ENCODE measurements at regions not wholly inside any gene's neighbourhood (a gene's known extent, or its start where the extent isn't known, plus 50 kb on each side); places are given as distances from the start of the nearest gene placed in this dataset.

DNA sequence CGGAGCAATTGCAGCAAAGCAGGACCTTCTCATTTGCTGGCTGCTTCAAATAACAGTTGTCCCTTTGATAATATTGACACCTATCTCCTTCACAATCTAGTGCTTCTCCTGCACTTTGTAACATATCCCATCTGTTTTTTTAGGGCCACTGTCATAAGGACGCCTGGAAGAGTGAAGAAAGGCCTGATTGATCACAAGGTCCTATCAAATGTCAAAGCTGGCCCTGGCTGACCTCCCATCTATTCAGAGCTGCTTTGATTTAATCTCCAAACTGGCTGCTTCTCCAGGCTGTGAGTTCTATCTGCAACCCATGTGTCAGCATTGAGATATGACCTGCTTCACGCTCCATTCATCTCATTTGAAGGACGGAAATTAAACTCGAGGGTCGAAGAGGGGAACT lies 601.2 kb upstream of the KCNMB2 start:
- ChIA-PET POLR2A (no interaction called here), CTCF (no interaction called here)

DNA sequence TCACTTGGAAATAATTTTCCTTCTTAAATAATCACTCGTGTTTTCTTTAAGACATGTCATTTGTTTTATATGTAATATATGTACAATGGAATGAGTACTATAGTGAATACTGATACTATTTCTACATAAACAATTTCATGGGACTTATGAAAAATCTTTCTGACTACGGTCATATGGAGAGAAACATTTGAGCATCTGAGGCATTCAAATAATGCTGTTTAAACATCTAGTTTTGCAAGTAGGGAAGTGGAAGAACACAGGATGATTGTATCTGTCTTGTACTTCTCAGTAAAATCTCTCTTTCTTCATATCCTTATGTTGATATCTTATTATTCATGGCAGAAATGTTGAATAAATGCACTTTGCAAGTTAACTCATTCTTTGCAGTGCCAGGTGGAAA lies 599.5 kb upstream of the KCNMB2 start:
- ChIA-PET POLR2A (no interaction called here), CTCF (no interaction called here)

DNA sequence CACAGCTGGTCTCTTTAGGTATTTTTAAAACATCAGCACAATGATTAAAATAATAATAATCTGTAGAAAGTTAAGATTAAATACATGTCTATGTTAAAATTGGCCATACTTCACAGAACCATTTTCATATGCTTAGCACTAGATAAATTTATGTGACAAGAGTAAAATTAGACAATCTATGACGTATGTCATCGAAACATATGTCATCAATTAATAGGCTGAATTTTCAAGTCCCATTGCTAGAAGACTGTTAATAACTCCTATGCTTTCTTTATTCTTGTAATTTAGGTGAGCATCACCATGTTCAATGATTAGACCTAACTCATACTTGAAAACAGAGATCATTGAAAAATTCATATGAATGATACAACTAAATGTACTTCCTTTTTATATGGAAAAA lies 593.3 kb upstream of the KCNMB2 start:
- POLR2A ChIA-PET: no interaction called here
- CTCF ChIA-PET: no interaction called here

DNA sequence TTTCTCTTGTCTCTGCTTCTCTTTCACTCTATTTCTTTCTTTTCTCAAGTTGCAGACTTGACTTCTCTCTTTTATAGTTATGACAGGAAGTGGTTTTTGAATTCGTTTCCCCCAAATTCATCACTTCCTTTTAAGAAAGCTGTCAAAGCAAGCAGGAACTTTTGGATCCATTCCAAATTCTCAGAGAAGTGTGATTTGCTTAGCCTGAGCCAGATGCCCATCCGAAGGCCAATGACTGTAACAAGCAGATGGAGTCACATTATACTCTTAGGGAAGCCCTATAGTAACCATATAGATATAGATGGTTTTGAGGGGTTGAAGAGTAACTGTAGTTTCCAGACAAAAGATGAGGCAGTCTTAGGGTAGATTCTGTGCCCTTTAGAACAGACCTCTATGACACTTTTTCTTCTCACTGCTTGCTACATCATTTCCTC lies 592.0 kb upstream of the KCNMB2 start:
- ChIA-PET POLR2A (no interaction called here), CTCF (interaction anchor here (0.6 kb wide), 1 partner anchor 467 kb away, joined by 3 read pairs; no protein-coding TSS in a partner anchor)

DNA sequence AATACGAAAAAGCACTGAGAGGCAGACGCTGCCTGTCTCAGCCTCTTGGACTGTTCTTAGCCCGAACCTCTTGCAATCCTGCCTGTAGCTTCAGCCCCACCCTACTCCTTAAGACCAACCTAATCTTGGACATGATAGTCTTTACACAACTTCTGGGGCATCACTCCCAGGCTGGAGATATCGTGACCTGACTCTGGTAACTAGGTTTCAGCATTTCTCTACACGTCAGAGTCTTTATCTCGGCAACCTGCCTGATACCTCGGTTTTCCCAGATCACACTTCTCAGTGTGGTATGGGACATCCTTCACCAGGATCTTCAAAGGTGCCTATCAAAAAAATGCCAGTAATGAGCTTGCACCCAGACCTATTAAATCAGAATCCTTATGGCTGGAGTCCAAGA lies 590.2 kb upstream of the KCNMB2 start:
- ChIA-PET POLR2A (no interaction called here), CTCF (no interaction called here)

DNA sequence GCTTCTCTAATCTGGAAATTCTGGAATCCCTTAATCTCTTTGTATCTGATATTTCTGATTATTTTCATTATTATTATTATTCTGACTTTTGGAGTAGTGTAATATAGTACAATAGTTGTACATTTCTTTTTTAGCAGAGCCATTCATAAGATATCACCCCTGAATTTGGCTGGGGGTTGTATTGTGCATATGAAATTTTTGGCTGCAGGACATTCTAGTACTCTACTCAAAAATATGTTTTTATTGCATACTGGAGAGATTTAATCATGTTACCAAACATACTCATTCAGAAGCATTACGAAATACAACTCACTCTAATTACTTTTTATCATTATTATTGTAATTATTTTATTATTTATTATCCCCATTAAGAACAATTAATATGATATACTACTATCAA lies 589.7 kb upstream of the KCNMB2 start:
- POLR2A ChIA-PET: no interaction called here
- CTCF ChIA-PET: no interaction called here

DNA sequence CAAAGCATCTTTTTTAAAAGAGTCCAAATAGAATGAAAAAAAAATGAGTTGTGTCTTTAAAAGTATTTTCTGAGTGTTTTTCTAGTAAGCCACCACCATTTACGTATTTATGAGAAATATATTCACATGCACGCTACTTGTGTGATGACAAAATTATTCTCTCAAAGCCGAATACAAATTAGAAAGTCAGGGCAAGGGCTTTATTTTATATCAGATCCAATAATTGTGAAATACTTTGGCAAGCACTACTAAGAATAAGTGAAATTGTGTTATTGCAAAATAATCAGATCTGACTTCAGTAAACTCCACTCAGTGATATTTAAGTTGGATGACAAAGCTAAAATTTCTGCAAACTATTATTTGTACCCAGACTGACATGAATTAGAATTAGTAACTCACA lies 589.3 kb upstream of the KCNMB2 start:
- CTCF ChIA-PET: no interaction called here
- POLR2A ChIA-PET: no interaction called here

DNA sequence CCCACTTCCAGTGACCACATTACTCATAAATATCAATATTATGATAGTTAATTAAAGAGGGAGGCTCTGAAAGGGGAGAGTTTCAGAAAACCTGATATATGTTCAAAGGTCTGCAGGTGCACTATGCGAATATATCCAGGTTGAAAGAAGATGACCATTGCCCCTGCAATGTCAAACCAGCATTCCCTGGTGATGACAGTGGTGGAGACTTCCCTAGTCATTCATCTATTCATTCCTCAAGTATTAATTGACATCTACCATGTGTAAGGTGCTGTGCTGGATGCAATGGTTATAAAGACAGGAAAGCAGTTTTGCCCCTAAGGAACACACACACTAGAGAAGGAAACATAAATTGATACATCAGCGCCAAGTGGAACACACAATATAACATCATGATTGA lies 588.3 kb upstream of the KCNMB2 start:
- ChIA-PET CTCF (no interaction called here), POLR2A (no interaction called here)

DNA sequence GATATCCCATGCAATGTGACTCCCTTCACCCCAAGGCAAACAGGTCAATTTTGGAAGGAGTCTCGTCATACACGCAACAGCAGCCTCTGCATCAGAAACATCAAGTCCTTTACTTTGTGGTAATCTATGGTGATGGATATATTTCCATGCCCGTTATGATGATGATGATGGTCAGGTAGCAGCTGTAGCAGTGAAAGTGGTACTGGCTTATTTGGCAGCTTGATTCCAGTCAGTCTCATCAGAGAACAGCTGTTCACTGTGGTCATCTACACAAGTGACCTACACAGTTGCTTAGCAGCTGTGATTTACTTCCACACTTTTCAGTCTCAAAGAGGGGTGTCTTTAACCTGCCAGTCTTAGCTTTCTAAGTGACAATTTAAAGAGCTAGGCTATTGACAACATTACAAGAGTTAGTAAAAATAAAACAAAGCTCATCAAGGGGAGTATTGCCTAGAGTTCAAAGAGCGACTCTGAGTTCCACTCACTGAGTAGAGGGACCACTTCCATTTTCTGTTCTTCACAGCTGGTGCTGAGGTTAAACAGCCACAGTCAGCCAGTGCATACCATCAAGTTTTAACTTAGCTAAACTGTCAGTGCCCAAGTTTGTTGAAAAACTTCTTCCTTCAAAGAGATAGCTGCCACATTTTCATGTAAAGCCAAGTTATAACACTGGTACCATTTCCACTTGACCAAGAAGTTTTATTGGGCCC lies 587.4 kb upstream of the KCNMB2 start:
- CTCF ChIA-PET: no interaction called here
- POLR2A ChIA-PET: no interaction called here

DNA sequence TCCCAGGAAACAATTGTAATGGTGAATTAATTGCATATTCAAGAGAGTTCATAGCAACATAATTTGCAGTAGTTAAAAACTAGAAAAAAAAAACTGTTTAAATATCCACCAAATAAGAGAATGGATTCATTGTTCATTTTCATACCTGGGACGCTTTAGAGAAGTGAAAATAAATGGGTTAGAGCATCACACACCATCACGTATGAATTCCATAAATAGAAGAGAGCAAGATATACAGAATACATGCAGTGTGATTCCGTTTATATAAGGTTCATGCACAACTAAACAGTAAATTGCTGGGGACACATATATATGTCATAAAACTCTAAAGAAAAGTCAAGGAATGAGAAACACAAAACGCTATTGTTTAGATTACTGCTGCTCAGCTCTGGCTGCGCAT lies 577.0 kb upstream of the KCNMB2 start:
- CTCF ChIA-PET: no interaction called here
- POLR2A ChIA-PET: no interaction called here

DNA sequence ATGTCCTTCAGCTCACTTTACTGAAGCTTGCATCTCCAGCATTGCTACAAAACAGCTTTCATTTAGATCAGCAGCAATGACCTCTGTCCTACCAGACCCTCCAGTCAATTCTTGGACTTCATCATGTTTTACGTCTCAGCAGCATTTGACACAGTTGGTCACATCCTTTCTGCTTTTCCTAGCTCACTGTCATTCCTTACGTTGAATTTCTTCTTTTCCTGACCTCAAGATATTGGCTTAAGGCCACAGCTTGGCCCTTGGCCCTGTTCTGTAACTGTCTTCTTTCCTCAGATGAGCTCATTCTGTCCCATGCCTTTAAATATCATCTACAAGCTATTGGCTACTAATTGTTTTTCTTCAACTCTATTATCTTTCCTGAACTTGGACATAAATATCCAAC lies 576.2 kb upstream of the KCNMB2 start:
- ChIA-PET POLR2A (no interaction called here), CTCF (no interaction called here)

DNA sequence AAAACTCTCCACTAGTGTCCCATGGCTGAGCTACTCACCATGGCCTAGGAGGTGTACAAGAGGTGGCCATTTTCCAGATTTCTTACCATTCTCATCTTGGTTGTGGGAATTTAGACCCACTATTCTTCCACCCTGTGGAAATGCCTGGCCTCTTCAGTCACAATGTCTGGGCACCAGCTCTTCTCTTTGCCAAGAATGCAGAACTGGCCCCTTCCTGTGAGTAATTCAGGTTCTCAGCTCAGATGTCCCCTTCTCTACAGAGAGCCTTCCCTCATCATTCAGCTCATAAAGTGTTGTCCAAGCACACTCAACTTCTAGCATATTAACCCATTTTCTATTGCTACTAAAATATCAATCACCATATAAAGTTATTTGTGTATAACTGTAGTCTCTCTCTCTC lies 575.5 kb upstream of the KCNMB2 start:
- ChIA-PET POLR2A (no interaction called here), CTCF (no interaction called here)

DNA sequence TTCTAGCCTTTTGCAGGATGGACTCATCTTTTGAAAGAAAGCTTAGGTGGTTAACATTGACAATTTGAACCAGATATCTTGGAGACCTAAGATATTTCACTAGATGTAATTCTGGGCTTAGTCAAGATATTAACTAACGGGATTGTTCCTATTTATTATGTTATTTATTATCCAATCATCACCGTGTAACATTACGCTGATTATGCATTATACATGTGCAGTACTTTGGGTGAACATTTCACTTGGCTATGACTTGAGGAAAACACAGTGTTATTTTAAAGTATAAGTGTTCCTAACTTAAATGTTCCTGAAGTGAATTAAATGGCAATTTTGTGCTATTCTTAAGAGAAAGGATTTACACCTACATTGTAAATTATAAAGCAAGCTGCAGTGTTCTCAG lies 574.5 kb upstream of the KCNMB2 start:
- CTCF ChIA-PET: no interaction called here
- POLR2A ChIA-PET: no interaction called here

DNA sequence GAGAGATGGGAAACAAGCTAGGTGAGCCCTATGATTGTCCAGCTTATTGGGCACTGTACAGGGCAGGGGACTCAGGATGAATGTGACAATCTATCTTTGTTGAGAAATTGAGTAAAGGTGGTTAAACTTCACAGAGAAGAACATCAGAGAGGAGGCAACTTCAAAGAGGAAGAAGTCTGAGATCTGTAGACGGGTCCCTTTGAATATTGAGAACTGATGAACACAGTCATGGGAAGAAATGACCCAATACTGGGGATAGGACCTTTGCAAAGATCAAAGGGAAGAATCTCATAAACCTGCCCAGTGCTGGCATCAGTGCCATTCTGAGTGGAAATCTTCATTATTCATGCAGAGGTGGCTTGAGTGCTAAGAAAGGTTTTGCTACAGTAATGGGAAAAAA lies 569.7 kb upstream of the KCNMB2 start:
- CTCF ChIA-PET: no interaction called here
- POLR2A ChIA-PET: no interaction called here

DNA sequence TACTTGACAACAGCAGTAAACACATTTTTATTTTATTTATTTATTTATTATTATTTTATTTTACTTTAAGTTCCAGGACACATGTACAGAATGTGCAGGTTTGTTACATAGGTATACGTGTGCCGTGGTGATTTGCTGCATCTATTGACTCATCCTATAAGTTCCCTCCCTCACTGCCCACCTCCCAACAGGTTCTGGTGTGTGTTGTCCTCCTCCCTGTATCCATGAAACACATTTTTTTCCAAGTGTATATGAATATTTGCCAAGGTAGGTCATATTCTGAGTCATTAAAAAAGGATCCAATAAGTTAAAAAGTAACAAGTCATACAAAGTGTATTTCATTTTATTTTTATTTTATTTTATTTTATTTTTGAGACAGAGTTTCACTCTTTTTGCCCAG lies 567.3 kb upstream of the KCNMB2 start:
- ChIA-PET CTCF (no interaction called here), POLR2A (no interaction called here)

DNA sequence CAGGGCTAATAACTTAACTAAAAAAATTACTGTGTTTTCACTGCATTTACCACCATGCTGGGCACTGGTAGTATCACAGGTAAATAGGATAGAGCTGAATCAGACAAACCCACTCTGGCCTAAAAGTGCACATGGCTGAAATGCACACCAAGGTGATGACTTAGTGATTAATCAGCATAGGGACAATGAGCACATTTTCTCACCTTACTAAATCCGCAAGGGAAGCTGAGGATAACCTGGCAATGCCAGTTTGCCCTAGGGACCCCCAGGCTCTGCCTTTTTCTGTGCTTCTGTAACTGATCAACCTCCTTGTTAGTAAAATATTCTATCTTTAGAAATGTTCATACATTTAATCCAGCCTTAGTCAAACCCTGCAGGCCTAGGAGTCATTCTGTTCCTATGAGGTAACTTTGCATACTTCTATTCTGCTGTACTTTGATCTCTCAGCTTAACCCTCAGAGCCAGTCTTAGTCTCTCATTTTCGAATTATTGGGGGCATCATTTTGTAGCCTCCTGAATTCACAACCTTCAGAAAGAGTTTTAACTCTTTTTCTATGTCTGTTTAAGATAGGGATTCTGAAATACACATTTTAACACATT lies 562.9 kb upstream of the KCNMB2 start:
- POLR2A ChIA-PET: no interaction called here
- CTCF ChIA-PET: no interaction called here

DNA sequence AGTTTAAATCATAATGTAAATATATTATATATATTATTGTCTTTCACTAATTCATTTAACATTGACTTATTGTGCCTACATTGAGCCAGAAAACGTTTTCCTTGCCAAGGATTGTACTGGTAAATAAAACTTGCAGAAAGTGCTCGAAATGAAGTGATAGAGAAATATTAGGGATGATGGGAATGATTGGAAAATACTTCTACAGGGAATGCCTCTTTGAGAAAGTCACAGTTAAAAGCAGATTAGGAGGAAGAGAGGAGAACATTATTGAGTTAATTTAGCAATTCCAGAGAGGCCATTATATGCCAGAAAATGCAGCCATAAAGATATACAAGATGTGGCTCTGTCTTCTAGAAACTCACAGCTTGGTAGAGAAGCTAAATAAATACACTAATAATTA lies 560.0 kb upstream of the KCNMB2 start:
- CTCF ChIA-PET: no interaction called here
- POLR2A ChIA-PET: no interaction called here

DNA sequence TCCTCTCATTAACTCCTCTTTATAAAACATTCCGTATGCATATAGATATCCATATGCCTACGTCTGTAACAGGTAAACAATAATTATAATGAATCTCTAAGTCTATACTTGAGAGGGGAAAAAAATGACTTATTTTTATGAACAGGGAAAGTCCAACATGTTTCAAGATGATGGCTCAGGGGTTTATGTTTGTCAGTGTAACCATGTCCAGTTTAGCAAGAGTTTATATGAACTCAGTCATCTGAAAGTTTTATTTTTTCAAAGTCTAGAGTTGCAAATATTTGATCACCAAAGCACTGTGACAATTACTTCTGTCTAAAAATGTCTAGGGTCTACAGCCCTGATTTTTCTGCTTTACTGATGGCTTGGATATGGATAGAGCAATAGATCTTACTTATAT lies 559.4 kb upstream of the KCNMB2 start:
- POLR2A ChIA-PET: no interaction called here
- CTCF ChIA-PET: no interaction called here

DNA sequence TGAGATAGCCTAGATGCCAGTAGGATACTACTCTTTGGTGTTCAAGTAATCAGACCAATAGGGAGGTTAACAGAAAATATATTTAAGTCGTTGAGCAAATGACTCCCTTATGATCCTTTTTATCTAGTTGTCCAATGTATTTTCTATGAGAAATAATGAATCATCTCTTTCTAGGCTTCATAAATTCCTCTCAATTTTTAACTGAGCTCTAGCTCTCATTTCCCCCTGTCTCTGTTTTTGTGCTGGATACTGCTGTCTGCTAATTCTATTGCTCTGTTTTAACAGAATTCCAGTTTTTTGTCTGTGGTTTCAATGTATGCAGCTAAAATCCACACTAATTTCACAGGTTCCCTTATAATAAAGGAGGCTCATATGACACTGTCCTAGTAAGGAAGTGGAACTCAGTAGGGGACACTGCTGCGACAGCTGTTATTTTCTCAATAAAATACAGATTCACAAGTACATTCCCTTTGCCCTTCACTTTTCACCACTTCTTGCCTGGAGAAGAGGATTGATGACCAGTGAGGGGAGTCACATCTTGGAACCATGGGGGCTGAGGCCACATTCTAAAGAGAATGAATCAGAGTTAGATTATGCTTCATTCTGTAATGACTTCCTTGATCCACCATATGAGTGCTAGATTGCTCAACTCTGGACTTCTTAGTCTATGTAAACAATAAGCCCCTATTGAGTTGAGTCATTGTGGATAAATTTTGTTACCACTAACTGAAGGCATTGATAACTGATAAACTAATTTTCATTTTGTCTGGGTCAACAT lies 558.7 kb upstream of the KCNMB2 start:
- POLR2A ChIA-PET: no interaction called here
- CTCF ChIA-PET: no interaction called here

DNA sequence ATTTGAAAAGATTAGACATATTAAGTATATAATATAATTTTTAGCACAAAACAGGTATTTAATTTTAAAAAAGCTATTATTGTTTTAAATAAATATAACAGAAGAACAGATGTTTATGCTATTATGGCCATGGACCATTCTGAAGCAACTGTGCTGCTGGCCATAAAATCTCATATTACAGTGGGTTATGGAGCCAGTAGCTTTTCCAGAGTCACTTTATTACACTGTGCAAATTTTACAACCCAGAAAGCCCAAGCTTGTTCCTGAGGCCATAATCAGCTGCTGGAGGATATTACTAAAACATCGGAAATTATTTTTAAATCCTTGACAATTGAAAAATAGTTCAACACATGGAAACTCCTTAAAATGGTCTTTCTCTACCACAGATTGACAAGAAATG lies 557.3 kb upstream of the KCNMB2 start:
- ChIA-PET POLR2A (no interaction called here), CTCF (no interaction called here)

DNA sequence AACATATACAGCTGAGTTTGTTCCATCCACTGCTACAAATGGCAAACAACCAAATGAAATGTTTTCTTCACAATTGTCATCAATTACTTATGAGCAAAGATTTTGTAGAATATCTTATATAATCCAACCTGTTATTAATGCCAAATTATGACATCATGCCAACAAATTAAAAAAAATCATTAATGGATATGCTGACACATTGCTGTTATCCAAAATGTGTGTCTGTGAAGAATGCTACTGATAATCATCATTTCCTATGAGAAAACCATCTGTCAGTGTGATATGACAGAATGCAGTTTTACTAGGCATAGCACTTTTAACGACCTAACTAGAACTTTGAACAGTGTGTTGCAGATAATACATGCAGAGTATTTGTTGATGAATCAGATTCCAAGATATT lies 556.5 kb upstream of the KCNMB2 start:
- CTCF ChIA-PET: no interaction called here
- POLR2A ChIA-PET: no interaction called here

DNA sequence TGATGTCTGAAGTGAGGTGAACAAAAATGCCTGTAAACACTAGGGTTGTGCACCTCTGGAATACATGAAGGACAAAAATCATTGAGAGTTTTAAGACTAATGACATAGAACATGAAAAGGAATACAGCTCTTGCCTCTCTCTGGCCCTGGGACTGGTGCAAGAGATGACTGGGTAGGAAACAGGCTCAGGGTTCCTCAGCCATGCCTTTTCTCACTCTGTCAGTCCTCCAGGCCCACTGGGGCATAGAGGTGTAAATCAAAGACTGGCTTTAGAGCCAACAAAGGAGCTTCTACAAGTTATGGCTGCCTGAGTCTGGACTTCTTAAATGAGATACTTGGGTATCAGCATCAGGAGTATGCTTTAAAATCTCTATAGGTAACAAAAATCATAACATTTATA lies 554.7 kb upstream of the KCNMB2 start:
- CTCF ChIA-PET: no interaction called here
- POLR2A ChIA-PET: no interaction called here
